GM12892 (cell line): ENCODE measurements at regions not wholly inside any gene's neighbourhood (a gene's known extent, or its start where the extent isn't known, plus 50 kb on each side); places are given as distances from the start of the nearest gene placed in this dataset.

Source experiments
- POLR2A ChIP-seq: IDR thresholded peaks from 2 replicates; pipeline ENCODE4 v1.6.1; 2011; ENCODE audit warnings: low read depth, low read length, control low read depth
- POLR2AphosphoS5 ChIP-seq: IDR thresholded peaks from 2 replicates; pipeline ENCODE4 v1.6.1; 2011; ENCODE audit warnings: low read depth, low read length, control low read depth
- TAF1 ChIP-seq: IDR thresholded peaks from 2 replicates; pipeline ENCODE4 v1.6.1; 2011; ENCODE audit warnings: low read depth, mild to moderate bottlenecking, control low read depth, low read length, borderline replicate concordance

DNA sequence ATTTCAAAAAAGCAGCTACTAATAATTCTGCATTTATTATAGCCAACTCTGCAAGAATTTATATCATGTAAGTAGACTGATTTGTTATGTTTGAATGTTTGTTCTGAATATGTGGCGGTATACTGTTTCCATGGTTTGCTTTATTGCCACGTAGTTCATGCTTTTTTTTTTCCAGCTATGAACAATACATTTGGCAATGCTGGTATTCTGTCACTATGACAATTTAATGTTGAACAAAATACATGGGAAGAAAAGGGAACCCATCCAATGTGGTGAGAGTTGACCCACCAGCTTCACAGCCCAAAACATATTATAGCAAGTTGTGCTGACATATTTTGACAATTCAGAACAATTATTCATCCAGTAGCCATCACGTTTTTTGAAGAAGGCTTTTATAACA, 145.6 kb downstream of the CCDC71L start:
- no peak for TF ChIP-seq TAF1
- TF ChIP-seq POLR2A: no peak
- TF ChIP-seq POLR2AphosphoS5: no peak
